A549 (cell line): ENCODE measurements at regions not wholly inside any gene's neighbourhood (a gene's known extent, or its start where the extent isn't known, plus 50 kb on each side); places are given as distances from the start of the nearest gene placed in this dataset.

Experiments used
- CHD2 ChIP-seq: fragments of 150-350 bp; IDR thresholded peaks from 2 replicates; pipeline ENCODE4 v1.6.1; 2014; ENCODE audit warnings: low read length; ENCODE audit not compliant: partially characterized antibody
- CTCF ChIP-seq: fragments of >200 bp; sonication (Bioruptor Twin); formaldehyde crosslinking; IDR thresholded peaks from 3 replicates; pipeline ENCODE4 v1.5.1; 2016
- EP300 ChIP-seq, 2 experiments: fragments of >200 bp; sonication (Bioruptor Twin); formaldehyde crosslinking; IDR thresholded peaks; 2 replicates in 1 of 2; 3 replicates in 1 of 2; pipeline ENCODE4 v1.6.1; 2016 to 2017
- HDAC2 ChIP-seq: fragments of 200-600 bp; sonication (generic); IDR thresholded peaks from 2 replicates; pipeline ENCODE4 v1.6.1; 2016
- HOXB5 ChIP-seq: fragments of 250-450 bp; sonication (Bioruptor Pico); IDR thresholded peaks from 2 replicates; pipeline ENCODE4 v1.5.0; 2020; ENCODE audit warnings: mild to moderate bottlenecking, moderate library complexity
- JUN ChIP-seq, 2 experiments: fragments of >200 bp; sonication (Bioruptor Twin); formaldehyde crosslinking; IDR thresholded peaks; 2 replicates in 1 of 2; 3 replicates in 1 of 2; pipeline ENCODE4 v1.6.1; 2016 to 2017
- MAFK ChIP-seq: fragments of 450-650 bp; IDR thresholded peaks from 2 replicates; pipeline ENCODE4 v1.6.1; 2014; ENCODE audit not compliant: partially characterized antibody
- NPAS2 ChIP-seq: fragments of 250-450 bp; sonication (Bioruptor Pico); IDR thresholded peaks from 2 replicates; pipeline ENCODE4 v1.8.0; 2022; ENCODE audit warnings: mild to moderate bottlenecking, moderate library complexity, borderline replicate concordance
- TP53 ChIP-seq: fragments of 250-450 bp; sonication (Bioruptor Pico); IDR thresholded peaks from 2 replicates; pipeline ENCODE4 v1.5.0; 2021; ENCODE audit warnings: mild to moderate bottlenecking, moderate library complexity

GRCh38 chr4:15162465-15163283, 160.4 kb downstream of the CPEB2 start:
- TF ChIP-seq NPAS2 (no peak), CTCF (peak; percentile 54), JUN (IDR thresholded peaks at IDR 0.05) (no peak), HOXB5 (no peak), MAFK (no peak), TP53 (no peak), CHD2 (no peak), EP300 (IDR thresholded peaks at IDR 0.05) (no peak), HDAC2 (no peak)
